ENCODE measurements at regions not wholly inside any gene's neighbourhood (a gene's known extent, or its start where the extent isn't known, plus 50 kb on each side); places are given as distances from the start of the nearest gene placed in this dataset.
A peak's percentile ranks its signal among the peaks of the same experiment; 100 is the strongest.

DNA sequence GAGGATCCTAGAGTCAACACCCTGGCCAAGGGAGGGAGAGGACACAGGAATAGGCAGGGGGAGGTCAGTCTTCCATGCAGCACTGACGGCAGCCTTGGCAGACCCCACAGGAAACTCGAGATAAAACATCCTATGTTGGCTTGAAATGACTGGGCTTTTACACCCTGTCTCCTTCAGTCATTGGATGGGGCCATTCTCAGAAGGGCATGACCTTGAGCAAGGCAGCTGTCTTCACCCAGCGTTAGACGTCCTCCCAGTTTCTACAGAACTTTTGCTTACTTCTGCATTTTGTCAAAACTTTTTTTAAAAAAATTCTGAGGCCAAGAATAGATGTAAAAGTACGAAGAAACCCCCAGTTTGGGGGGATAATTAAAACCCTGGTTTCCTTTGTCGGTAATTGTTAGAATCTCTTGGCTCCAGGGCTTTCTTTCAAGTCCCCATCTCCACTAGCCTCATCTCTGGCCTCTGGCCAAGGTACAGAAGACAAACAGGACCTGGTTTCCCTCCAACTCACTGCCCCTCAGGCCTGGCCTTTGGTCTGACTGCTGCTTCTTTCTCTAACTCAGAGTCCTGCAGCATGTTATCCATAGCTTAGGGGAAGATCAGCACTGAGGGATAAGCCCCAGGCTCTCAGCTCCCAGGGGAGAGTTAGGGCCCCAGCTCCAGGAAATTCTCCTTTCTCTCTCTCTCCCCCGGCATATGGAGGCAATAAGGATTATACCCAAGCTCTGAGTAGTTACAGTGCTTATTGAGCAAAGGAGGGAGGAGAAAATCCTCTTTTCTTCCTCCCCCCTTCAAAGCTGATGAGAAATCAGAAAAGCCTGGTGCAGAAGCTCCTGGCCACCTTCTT lies 51.6 kb upstream of the KCND3 start:
- no peak for DNase-seq

- no peak for DNase-seq
Observed at GRCh38 chr1:112043901-112044300, 54.4 kb upstream of the KCND3 start.

- no peak for DNase-seq
Observed at GRCh38 chr1:112044745-112045144, 55.3 kb upstream of the KCND3 start.

- DNase-seq = no peak
Observed at GRCh38 chr1:112046630-112047029, 57.2 kb upstream of the KCND3 start.

DNA sequence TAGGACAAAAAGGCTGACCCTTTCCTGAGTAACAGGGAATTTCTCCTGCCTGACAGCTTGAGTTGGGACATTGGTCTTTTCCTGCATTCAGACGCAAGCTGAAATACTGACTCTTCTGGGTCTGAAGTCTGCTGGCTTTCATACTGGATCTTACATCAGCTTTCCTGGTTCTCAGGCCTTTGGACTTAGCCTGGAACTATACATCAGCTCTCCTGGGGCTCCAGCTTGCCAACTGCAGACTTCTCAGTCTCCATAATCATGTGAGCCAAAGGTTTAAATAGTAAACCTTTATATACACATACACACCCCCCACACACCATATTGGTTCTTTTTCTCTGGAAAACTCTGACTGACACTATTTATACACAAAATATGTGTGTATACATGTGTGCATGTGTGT lies 59.0 kb upstream of the KCND3 start:
- DNase-seq = no peak

GRCh38 chr1:112054510-112054909 lies 65.0 kb upstream of the KCND3 start:
- no peak for DNase-seq

- no peak for DNase-seq
Observed at GRCh38 chr1:112056354-112056753, 66.9 kb upstream of the KCND3 start.

- DNase-seq = no peak
Observed at GRCh38 chr1:112057736-112058135, 68.3 kb upstream of the KCND3 start.

GRCh38 chr1:112058815-112059450 lies 69.5 kb upstream of the KCND3 start:
- no peak for DNase-seq

DNA sequence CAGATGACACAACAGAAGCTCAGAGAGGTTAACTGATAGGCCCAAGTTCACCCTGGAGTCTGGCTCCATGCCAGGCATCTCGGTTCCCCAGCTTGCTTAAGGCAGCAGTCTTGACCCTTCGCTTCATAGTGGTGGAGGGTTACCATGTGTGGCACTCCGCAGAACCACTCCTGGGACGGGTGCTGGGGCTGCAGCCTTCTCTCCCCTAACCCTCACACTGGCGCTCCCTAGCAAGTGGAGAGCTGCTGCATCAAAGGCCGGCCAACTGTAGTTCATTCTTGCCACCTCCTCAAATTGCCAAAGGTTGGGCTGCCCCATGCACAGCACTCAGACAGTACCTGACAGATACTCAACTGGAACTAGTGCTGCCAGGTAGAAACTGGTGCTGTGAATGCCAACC lies 70.2 kb upstream of the KCND3 start:
- DNase-seq = no peak

DNA sequence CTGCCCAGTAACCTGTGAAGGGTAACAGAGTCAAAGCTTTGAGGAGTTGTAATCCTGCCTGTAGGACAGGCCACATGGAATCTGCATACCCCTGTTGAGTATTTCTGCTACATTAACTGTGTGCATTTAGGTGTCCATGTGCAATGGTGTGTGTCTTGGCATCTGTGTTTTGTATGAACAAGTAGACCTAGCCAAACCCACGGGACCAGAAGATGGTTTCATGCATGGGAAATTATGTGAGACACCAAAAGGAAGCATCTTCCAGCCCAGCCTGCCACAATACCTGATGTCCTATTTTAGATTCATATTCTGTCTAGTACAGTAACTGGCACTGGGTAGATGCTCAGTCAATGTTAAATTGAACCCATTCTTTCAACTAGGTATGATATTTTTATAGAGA lies 70.8 kb upstream of the KCND3 start:
- no peak for DNase-seq

GRCh38 chr1:112061056-112061455 lies 71.6 kb upstream of the KCND3 start:
- no peak for DNase-seq

DNA sequence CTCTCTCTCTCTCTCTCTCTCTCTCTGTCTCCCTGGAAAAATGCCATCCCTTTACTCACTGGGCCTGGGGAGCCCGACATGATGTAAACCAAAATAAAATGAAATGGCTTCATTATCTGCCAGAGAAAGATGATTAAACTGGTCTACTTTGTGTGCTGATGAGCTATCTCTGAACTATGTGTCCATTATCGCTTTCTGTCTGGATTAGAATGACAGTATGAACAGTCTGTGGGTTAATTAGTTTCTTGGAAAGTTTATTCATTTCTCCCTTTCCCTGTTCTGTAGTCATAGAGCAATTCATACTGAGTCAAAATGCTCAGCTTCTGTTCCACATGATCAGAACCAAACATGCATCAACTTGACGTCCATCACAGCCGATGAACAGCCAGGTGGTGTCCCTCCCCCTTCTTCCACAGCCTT lies 72.4 kb upstream of the KCND3 start:
- DNase-seq = no peak

DNA sequence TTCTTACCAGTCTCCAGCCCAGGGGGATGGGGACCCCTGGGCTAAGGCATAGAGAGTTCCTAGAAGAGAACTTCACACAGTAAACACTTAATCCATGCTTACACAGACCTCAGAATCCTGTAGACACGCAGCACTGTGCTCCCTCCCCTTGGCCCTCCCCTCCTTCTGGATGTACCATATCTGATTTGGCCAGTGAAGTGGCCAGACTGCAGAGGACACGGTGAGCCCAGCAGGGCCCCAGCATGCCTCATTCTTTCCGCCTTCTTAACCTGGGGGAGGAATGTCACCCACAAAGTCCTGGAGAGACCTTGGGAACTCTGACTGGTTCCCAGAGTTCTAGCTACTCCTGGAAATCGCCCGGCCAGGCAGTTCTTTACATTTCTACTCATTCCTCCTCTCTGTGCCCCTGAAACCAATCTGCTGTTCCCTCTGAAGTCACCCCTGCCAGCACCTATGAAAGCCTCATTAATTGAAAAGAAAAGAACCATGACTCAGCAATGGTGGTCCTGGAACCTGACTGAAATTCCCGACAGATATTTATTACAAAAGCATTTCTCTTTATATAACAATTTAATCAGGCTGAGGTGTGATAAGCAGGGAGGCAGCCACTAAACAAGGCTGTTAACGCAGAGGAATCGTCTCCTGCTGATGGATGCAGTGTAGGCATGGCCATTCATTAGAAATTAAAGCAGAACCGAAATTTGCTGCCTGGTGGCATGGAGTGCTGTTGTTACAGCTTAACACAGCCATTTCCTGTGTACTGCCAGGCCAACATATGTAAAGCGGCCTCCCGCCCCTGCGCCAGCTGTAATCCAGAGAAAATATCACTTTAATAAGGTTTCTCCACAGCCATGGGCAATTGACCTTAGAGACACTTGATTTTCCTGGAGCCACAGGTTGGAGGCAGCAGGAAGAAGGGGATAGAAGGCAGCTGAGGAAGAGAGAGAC lies 74.6 kb upstream of the KCND3 start:
- no peak for DNase-seq

DNA sequence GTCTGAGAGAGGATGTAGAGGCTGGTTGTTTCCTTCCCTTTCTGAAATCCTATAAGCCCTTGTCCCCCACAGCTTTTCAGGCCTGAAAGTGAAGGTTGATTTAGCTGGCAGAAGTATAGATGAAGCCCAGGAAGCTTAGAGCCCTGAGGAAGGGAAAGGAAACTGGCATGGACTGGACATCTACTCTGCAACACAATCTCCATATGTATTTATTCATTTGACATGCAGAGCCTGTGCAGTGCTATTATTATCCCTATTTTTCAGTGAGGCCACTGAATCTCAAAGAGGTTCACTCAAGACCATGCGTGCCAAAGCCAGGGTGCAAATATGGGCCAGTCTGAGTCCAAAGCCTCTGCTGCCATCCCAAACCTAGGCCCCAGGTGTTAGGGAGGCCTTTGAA lies 78.5 kb upstream of the KCND3 start:
- DNase-seq = no peak

DNA sequence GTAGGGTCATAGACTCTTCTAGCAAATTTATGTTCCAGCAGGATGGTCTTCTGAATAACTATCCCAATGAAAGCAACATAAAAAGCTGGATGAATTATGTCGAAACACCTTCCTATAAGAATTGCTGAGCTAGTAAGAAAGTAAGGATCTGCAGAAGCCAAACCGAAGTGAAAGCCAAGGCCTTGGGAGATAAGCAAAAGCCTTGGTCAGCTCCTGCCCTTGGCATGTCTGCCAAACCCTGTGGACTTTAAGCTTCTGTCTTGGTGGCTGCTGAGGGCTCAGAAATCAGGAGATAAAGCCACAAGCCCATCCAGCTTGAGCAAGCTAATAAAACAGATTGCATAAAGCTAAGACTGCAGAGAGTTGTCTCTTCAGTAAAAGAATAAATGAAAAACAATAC lies 81.2 kb upstream of the KCND3 start:
- DNase-seq = no peak

DNA sequence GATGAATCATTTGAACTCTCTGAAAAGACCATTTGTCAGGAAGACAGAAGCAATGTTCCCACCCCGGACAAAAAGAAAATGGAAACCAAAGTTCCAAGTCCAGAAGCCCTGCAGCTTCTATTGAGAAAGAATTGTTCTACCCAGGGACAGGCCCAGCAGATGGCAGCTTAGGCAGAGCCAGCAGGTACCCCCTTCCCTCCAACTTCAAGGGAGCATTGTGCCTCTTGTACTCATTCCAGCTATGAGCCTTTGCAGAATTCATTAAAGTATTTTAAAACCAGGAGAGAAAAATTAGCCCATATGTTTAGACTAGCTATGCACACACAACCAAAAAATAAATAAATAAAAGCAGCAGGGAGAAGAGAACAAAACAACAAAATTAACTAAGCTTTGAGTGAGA lies 85.2 kb upstream of the KCND3 start:
- DNase-seq = no peak

DNA sequence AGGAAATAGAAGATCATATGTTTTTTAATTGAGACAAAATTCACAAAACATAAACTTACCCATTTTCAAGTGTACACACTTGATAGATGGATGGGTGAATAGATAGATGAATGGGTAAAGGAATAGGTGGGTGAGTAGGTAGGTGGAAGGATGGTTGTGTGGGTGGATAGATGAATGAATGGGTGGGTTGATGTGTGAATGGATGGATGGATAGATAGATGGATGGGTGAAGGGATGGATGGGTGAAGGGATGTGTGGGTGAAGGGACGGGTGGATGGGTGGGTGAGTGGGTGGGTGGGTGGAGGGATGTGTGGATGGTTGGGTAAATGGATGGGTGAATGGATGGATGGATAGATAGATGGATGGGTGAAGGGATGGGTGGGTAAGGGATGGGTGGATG lies 86.1 kb upstream of the KCND3 start:
- DNase-seq = no peak

- no peak for DNase-seq
Observed at GRCh38 chr1:112079446-112079845, 90.0 kb upstream of the KCND3 start.

DNA sequence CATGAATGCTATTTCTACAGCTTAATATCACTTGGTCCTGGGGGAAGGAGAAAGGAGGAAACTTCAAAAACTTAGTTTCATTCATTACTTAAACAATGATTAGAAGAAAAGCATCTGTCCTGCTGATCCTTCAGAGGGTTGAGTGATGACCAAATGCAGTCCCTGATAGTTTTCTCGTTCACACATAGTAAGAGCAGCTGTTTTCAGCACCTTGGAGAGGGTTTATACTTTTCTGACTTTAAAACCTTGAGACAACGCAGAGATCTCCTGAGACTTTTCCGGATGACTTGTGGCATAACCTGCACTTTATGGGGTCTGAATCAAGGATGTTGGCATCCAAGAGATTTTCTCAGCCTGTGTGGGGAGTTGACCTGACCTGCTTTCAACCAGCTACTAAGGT lies 94.0 kb upstream of the KCND3 start:
- DNase-seq = peak; percentile 20

- DNase-seq = no peak
Observed at GRCh38 chr1:112092656-112093371, 103.3 kb upstream of the KCND3 start.

GRCh38 chr1:112093372-112093694 lies 103.9 kb upstream of the KCND3 start:
- no peak for DNase-seq

DNA sequence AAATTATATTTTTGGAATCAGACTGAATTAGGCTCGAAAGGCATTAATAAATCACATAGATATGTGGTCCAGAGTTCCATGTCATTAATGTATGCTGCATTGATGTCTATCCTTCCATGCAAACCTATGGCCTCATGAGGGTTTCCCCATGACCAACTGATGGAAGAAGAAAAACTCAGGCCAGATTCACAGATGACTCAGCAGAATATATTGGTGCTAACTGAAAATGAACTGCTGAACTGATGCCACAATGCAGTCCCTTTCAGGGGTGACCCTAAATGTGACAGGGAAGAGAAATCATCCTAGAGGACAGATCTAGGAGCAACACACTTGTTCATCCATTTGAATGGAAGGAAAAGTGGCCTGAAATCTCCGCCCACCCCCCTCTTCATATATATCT lies 110.5 kb upstream of the KCND3 start:
- no peak for DNase-seq
